ENCODE measurements at regions not wholly inside any gene's neighbourhood (a gene's known extent, or its start where the extent isn't known, plus 50 kb on each side); places are given as distances from the start of the nearest gene placed in this dataset.
"Not testable (repeated sequence)": the region's sequence is repeated elsewhere in the genome, so short reads cannot be mapped to it uniquely, and the experiment has no call there.

GRCh38 chr9:71268871-71269635 lies 147.6 kb upstream of the TRPM3 start:
- no peak for DNase-seq
- no peak for TF ChIP-seq CTCF (IDR thresholded peaks at IDR 0.05)
- no peaks in the 10 kb centered on the region for H3K36me3 ChIP-seq
- H3K9me3 ChIP-seq, result no peaks in the 10 kb centered on the region
- no peaks in the 10 kb centered on the region for H3K27me3 ChIP-seq
- FAIRE-seq, result no peak
- no peak overlapping the region for H3K4me3 ChIP-seq
- no peak overlapping the region for H3K27ac ChIP-seq
- intact Hi-C loops (cut with DNase I), result no loop called here
- 43 to 51% methylated on average over 5 of the region's 5 CpGs for WGBS, 2 donors
- no peaks in the 10 kb centered on the region for H3K4me1 ChIP-seq
- no peak for ATAC-seq

GRCh38 chr9:71263451-71263850 lies 142.0 kb upstream of the TRPM3 start:
- FAIRE-seq (no peak), ATAC-seq (no peak), DNase-seq (no peak)
- H3K4me3 ChIP-seq, result no peak overlapping the region
- no peaks in the 10 kb centered on the region for H3K27me3 ChIP-seq
- no peak for TF ChIP-seq CTCF (IDR thresholded peaks at IDR 0.05)
- H3K27ac ChIP-seq, result no peak overlapping the region
- no peaks in the 10 kb centered on the region for H3K9me3 ChIP-seq
- H3K4me1 ChIP-seq, result no peaks in the 10 kb centered on the region
- H3K36me3 ChIP-seq, result no peaks in the 10 kb centered on the region
- intact Hi-C loops (cut with DNase I), result no loop called here

- ATAC-seq; H3K4me3 ChIP-seq; H3K36me3 ChIP-seq; H3K27me3 ChIP-seq; FAIRE-seq; H3K27ac ChIP-seq; H3K9me3 ChIP-seq; H3K4me1 ChIP-seq; DNase-seq; intact Hi-C loops (cut with DNase I): not testable (repeated sequence)
- 46 to 61% methylated on average over 2 of the region's 2 CpGs for WGBS, 2 donors
Measured at GRCh38 chr9:71260419-71260818, 139.0 kb upstream of the TRPM3 start.

- no peak for FAIRE-seq
- Histone ChIP-seq H3K4me3 (no peak overlapping the region), H3K27ac (no peak overlapping the region), H3K36me3 (no peaks in the 10 kb centered on the region), H3K27me3 (no peaks in the 10 kb centered on the region), H3K4me1 (no peaks in the 10 kb centered on the region), H3K9me3 (no peaks in the 10 kb centered on the region)
- no peak for DNase-seq
- intact Hi-C loops (cut with DNase I), result loop anchor here in 1 of 3 donors (5.0 kb wide), 1 partner anchor 332 kb away; no protein-coding TSS in a partner anchor
- TF ChIP-seq CTCF (IDR thresholded peaks at IDR 0.05), result no peak
- ATAC-seq, result no peak
Measured at GRCh38 chr9:71254592-71255277, 133.3 kb upstream of the TRPM3 start.

GRCh38 chr9:71253011-71253410 lies 131.6 kb upstream of the TRPM3 start:
- FAIRE-seq (no peak), ATAC-seq (no peak), DNase-seq (no peak)
- Histone ChIP-seq H3K36me3 (no peaks in the 10 kb centered on the region), H3K4me3 (no peak overlapping the region), H3K27ac (no peak overlapping the region), H3K27me3 (no peaks in the 10 kb centered on the region), H3K9me3 (no peaks in the 10 kb centered on the region), H3K4me1 (no peaks in the 10 kb centered on the region)
- 32 to 54% methylated on average over 1 of the region's 1 CpG for WGBS, 2 donors
- intact Hi-C loops (cut with DNase I), result loop anchor here in 1 of 3 donors (5.0 kb wide), 1 partner anchor 331 kb away; no protein-coding TSS in a partner anchor
- no peak for TF ChIP-seq CTCF (IDR thresholded peaks at IDR 0.05)

Measured in pancreas (tissue), 10 donors.